Mesenchymal stem cell (in vitro differentiated cells and primary cell): ENCODE measurements at regions not wholly inside any gene's neighbourhood (a gene's known extent, or its start where the extent isn't known, plus 50 kb on each side); places are given as distances from the start of the nearest gene placed in this dataset.

Experiments used
- DNase-seq: peaks from one replicate; pipeline ENCODE4 v3.0.0-alpha.2; 2013
- H2AFZ ChIP-seq: one replicate; pipeline ENCODE4 v1.6.1; 2013; ENCODE audit warnings: low read depth, mild to moderate bottlenecking, control low read depth, inconsistent platforms, low read length, moderate library complexity
- H2AK5ac ChIP-seq: 2 replicates; pipeline ENCODE4 v1.6.1; 2013; ENCODE audit warnings: low read length, moderate library complexity, mild to moderate bottlenecking, inconsistent platforms; ENCODE audit not compliant: severe bottlenecking
- H2BK120ac ChIP-seq: one replicate; pipeline ENCODE4 v1.6.1; 2013; ENCODE audit warnings: low read depth, mild to moderate bottlenecking, inconsistent platforms, low read length, moderate library complexity
- H2BK12ac ChIP-seq, 2 experiments: one replicate each; pipeline ENCODE4 v1.6.1; 2013; ENCODE audit warnings: inconsistent platforms in 2 of 2, low read length in 2 of 2, mild to moderate bottlenecking in 2 of 2, moderate library complexity in 2 of 2, control low read depth in 1 of 2
- H2BK15ac ChIP-seq: one replicate; pipeline ENCODE4 v1.6.1; 2013; ENCODE audit warnings: mild to moderate bottlenecking, low read depth, inconsistent platforms; ENCODE audit not compliant: poor library complexity, severe bottlenecking
- H2BK5ac ChIP-seq: 2 replicates; pipeline ENCODE4 v1.6.1; 2013; ENCODE audit warnings: low read depth, mild to moderate bottlenecking, low read length, control low read depth, inconsistent platforms; ENCODE audit not compliant: poor library complexity, severe bottlenecking
- H3K14ac ChIP-seq, 2 experiments: one replicate each; pipeline ENCODE4 v1.6.1; 2013; ENCODE audit warnings: inconsistent platforms in 2 of 2, low read length in 2 of 2, control low read depth in 1 of 2, mild to moderate bottlenecking in 1 of 2, moderate library complexity in 1 of 2
- H3K18ac ChIP-seq, 2 experiments: one replicate each; pipeline ENCODE4 v1.6.1; 2013; ENCODE audit warnings: inconsistent platforms in 2 of 2, low read length in 2 of 2, control low read depth in 1 of 2, low read depth in 1 of 2, mild to moderate bottlenecking in 1 of 2
- H3K23ac ChIP-seq, 2 experiments: one replicate each; pipeline ENCODE4 v1.6.1; 2013; ENCODE audit warnings: inconsistent platforms in 2 of 2, low read length in 2 of 2, mild to moderate bottlenecking in 2 of 2, moderate library complexity in 2 of 2, control low read depth in 1 of 2
- H3K27ac ChIP-seq: 2 replicates; pipeline ENCODE4 v1.5.1; 2013; ENCODE audit warnings: mild to moderate bottlenecking, moderate library complexity, low read length, control low read depth, inconsistent platforms; ENCODE audit not compliant: poor library complexity, severe bottlenecking
- H3K27me3 ChIP-seq, 2 experiments: 2 replicates each; pipeline versions ENCODE4 v1.6.1 to v1.7.0; 2013; ENCODE audit warnings: low read length in 2 of 2, mild to moderate bottlenecking in 2 of 2, moderate library complexity in 2 of 2, control low read depth in 1 of 2, inconsistent platforms in 1 of 2; ENCODE audit not compliant: control insufficient read depth in 1 of 2, insufficient read depth in 1 of 2
- H3K36me3 ChIP-seq, 2 experiments: 2 replicates each; pipeline versions ENCODE4 v1.6.1 to v1.7.0; 2013; ENCODE audit warnings: low read length in 2 of 2, control low read depth in 1 of 2, inconsistent platforms in 1 of 2, low read depth in 1 of 2, mild to moderate bottlenecking in 1 of 2; ENCODE audit not compliant: insufficient read depth in 2 of 2, control insufficient read depth in 1 of 2
- H3K4ac ChIP-seq, 2 experiments: one replicate each; pipeline ENCODE4 v1.6.1; 2013; ENCODE audit warnings: inconsistent platforms in 2 of 2, low read length in 2 of 2, mild to moderate bottlenecking in 2 of 2, moderate library complexity in 2 of 2, control low read depth in 1 of 2, low read depth in 1 of 2
- H3K4me1 ChIP-seq: 2 replicates; pipeline ENCODE4 v1.6.1; 2013; ENCODE audit warnings: low read depth, low read length, control low read depth; ENCODE audit not compliant: control insufficient read depth, insufficient read depth
- H3K4me2 ChIP-seq: 2 replicates; pipeline ENCODE4 v1.6.1; 2013; ENCODE audit warnings: low read length, mild to moderate bottlenecking, inconsistent platforms; ENCODE audit not compliant: poor library complexity, severe bottlenecking
- H3K4me3 ChIP-seq, 2 experiments: 2 replicates each; pipeline versions ENCODE4 v1.5.1 to v1.7.0; 2013; ENCODE audit warnings: low read length in 2 of 2, mild to moderate bottlenecking in 2 of 2, control low read depth in 1 of 2, low read depth in 1 of 2; ENCODE audit not compliant: insufficient read depth in 1 of 2
- H3K79me1 ChIP-seq: replicated peaks from 2 replicates; pipeline ENCODE4 v1.6.1; 2013; ENCODE audit warnings: mild to moderate bottlenecking, control low read depth, low read length, inconsistent platforms; ENCODE audit not compliant: poor library complexity, severe bottlenecking
- H3K9ac ChIP-seq: 2 replicates; pipeline ENCODE4 v1.7.0; 2013; ENCODE audit warnings: mild to moderate bottlenecking, low read length, moderate library complexity
- H3K9me3 ChIP-seq: 2 replicates; pipeline ENCODE4 v1.7.0; 2013; ENCODE audit warnings: mild to moderate bottlenecking, low read length; ENCODE audit not compliant: control insufficient read depth
- H4K8ac ChIP-seq: one replicate; pipeline ENCODE4 v1.6.1; 2013; ENCODE audit warnings: inconsistent platforms, mild to moderate bottlenecking, low read length, moderate library complexity
- H4K91ac ChIP-seq: one replicate; pipeline ENCODE4 v1.6.1; 2013; ENCODE audit warnings: mild to moderate bottlenecking, low read length, inconsistent platforms
- WGBS: methylation state at CpG from one replicate; pipeline ENCODE4 v1.1.7; 2013; ENCODE audit warnings: mixed read lengths; 5-methylcytosine and 5-hydroxymethylcytosine counted together

DNA sequence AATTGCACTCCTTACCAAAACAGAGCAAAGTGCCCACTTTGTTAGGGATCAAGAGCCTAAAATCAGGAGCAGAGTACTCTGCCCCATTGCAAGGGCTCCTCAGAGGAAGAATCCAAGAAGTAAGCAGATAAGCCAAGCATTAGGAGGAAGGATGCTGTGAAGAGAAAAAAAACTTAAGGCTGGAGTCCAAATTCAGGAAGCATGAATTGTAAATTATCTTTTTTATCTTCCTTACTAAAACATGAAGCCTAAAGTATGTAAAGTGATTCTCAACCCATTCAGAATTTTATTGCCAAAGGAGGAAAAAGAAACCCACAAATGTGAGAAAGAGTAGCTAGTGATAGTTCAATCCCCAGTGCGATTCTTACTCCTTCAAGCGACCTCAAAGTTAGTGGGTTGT, 523.9 kb downstream of the TAF11L14 start:
- Histone ChIP-seq H3K18ac (no peak overlapping the region), H2BK120ac (no peak overlapping the region), H3K4me1 (no peaks in the 10 kb centered on the region), H3K4ac (no peak overlapping the region), H3K9me3 (peaks cover 5% of the 10 kb centered on the region), H3K9ac (no peak overlapping the region), H3K23ac (no peak overlapping the region), H3K4me2 (no peak overlapping the region), H3K27ac (no peak overlapping the region), H2AK5ac (no peak overlapping the region), H3K27me3 (no peaks in the 10 kb centered on the region), H3K36me3 (no peaks in the 10 kb centered on the region), H3K14ac (no peak overlapping the region), H2BK5ac (no peak overlapping the region), H3K4me3 (no peak overlapping the region), H2AFZ (no peak overlapping the region), H2BK15ac (no peak overlapping the region), H4K91ac (no peak overlapping the region), H2BK12ac (no peak overlapping the region), H3K79me1 (no peaks in the 10 kb centered on the region), H4K8ac (no peak overlapping the region)
- no CpG with 5 or more reads among the region's 2 CpGs for WGBS
- no peak for DNase-seq

DNA sequence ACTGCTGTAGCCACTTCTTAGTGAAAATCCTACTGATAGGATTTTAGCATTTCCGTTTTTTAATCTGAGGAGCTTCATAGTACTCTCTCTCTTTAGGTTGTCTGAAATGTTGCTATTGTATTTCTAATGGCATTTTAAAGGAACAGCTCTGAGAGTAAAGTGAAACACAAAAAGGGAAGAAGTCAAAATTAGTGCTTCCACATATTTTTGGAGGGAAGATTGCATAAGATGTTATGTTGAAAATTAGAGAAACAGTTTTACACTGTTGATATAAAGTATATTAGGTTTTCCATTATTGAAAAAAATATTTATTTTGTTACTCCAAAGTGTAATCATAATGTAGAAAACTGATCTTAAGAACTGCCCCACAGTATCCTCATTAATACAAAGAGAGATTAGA, 525.1 kb downstream of the TAF11L14 start:
- no peak for DNase-seq
- Histone ChIP-seq H2AFZ (no peak overlapping the region), H3K4ac (no peak overlapping the region), H3K18ac (no peak overlapping the region), H2BK120ac (no peak overlapping the region), H2AK5ac (no peak overlapping the region), H3K4me1 (no peaks in the 10 kb centered on the region), H3K4me2 (no peak overlapping the region), H3K23ac (no peak overlapping the region), H2BK12ac (no peak overlapping the region), H3K27me3 (no peaks in the 10 kb centered on the region), H3K4me3 (no peak overlapping the region), H2BK15ac (no peak overlapping the region), H3K36me3 (no peaks in the 10 kb centered on the region), H4K8ac (no peak overlapping the region), H2BK5ac (no peak overlapping the region), H3K9ac (no peak overlapping the region), H3K79me1 (no peaks in the 10 kb centered on the region), H3K9me3 (peaks cover 12% of the 10 kb centered on the region), H3K14ac (no peak overlapping the region), H4K91ac (no peak overlapping the region), H3K27ac (no peak overlapping the region)
- 86% methylated on average over 1 of the region's 1 CpG for WGBS

DNA sequence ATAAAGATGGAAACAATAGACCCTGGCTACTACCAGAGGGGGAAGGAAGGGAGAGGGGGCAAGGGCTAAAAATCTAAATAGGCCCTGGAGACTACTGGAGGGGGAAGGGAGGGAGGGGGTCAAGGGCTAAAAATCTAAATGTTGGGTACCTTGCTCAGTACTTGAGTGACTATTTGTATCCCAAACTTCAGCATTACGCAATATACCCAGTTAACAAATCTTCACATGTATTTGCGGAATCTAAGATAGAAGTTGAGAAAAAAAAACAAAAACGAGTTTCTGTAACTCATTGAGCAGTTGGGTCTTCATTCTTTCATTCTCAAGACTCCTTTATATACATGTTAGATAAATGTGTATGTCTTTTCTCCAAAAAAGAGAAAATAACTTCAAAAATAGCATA, 537.4 kb downstream of the TAF11L14 start:
- Histone ChIP-seq H2BK5ac (no peak overlapping the region), H3K4ac (no peak overlapping the region), H3K14ac (no peak overlapping the region), H2BK12ac (no peak overlapping the region), H3K9me3 (peaks cover 8% of the 10 kb centered on the region), H3K4me3 (no peak overlapping the region), H2AK5ac (no peak overlapping the region), H4K8ac (no peak overlapping the region), H3K27me3 (no peaks in the 10 kb centered on the region), H2BK15ac (no peak overlapping the region), H3K4me1 (no peaks in the 10 kb centered on the region), H2AFZ (no peak overlapping the region), H3K4me2 (no peak overlapping the region), H3K79me1 (no peaks in the 10 kb centered on the region), H2BK120ac (no peak overlapping the region), H4K91ac (no peak overlapping the region), H3K23ac (no peak overlapping the region), H3K36me3 (no peaks in the 10 kb centered on the region), H3K18ac (no peak overlapping the region), H3K27ac (no peak overlapping the region), H3K9ac (no peak overlapping the region)
- no peak for DNase-seq
- WGBS, result no CpG with 5 or more reads among the region's 3 CpGs

DNA sequence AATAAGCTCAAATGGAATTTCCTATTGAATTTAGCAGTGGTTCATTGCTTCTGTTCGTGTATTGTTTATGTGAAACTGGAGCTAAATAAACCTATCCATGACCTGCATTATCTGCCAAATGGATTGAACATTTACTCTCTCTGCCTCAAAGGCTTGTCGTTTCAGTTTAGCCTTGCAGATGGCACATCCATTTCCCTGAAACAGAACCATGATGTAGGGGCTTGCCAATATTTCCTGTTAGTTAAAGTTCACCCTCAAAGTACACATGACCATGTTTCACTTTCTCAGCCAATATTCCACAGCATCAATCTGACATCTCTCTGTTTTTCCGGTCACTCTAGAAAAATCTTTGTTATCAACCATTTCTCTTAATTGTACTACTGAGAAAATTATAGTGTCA, 545.3 kb downstream of the TAF11L14 start:
- H3K4ac ChIP-seq, result no peak overlapping the region
- H3K27me3 ChIP-seq, result no peaks in the 10 kb centered on the region
- WGBS, result 64% methylated on average over 2 of the region's 3 CpGs
- no peak overlapping the region for H2BK120ac ChIP-seq
- no peaks in the 10 kb centered on the region for H3K79me1 ChIP-seq
- H2BK12ac ChIP-seq, result no peak overlapping the region
- no peak overlapping the region for H3K4me2 ChIP-seq
- no peak overlapping the region for H3K27ac ChIP-seq
- H3K4me3 ChIP-seq, result no peak overlapping the region
- H2AFZ ChIP-seq, result no peak overlapping the region
- H3K36me3 ChIP-seq, result no peaks in the 10 kb centered on the region
- H4K91ac ChIP-seq, result no peak overlapping the region
- no peak overlapping the region for H2BK5ac ChIP-seq
- DNase-seq, result no peak
- no peaks in the 10 kb centered on the region for H3K9me3 ChIP-seq
- no peaks in the 10 kb centered on the region for H3K4me1 ChIP-seq
- no peak overlapping the region for H3K9ac ChIP-seq
- no peak overlapping the region for H3K14ac ChIP-seq
- no peak overlapping the region for H3K18ac ChIP-seq
- H2AK5ac ChIP-seq, result no peak overlapping the region
- no peak overlapping the region for H4K8ac ChIP-seq
- no peak overlapping the region for H3K23ac ChIP-seq
- H2BK15ac ChIP-seq, result no peak overlapping the region
